GM10266 (cell line): ENCODE measurements at regions not wholly inside any gene's neighbourhood (a gene's known extent, or its start where the extent isn't known, plus 50 kb on each side); places are given as distances from the start of the nearest gene placed in this dataset.
A peak's percentile ranks its signal among the peaks of the same experiment; 100 is the strongest.

ENCODE experiments used
- DNase-seq: peaks from one replicate; pipeline ENCODE4 v3.0.0; 2012; ENCODE audit errors: extremely low spot score
- CTCF ChIP-seq: IDR thresholded peaks from 2 replicates; pipeline ENCODE4 v1.5.1; 2012; ENCODE audit warnings: mild to moderate bottlenecking, low read depth; ENCODE audit not compliant: control insufficient read depth, insufficient read depth; ENCODE audit errors: missing control alignments

- no peak for DNase-seq
- TF ChIP-seq CTCF, result no peak
These were observed 328.1 kb downstream of the HACE1 start for GRCh38 chr6:104531646-104532045.

- DNase-seq, result no peak
- peak; percentile 31 for TF ChIP-seq CTCF
These were observed 331.8 kb downstream of the HACE1 start for GRCh38 chr6:104527761-104528415.

- no peak for DNase-seq
- TF ChIP-seq CTCF, result no peak
These were observed 332.4 kb downstream of the HACE1 start for GRCh38 chr6:104527311-104527710.

- TF ChIP-seq CTCF, result no peak
- DNase-seq, result no peak
These were observed 333.3 kb downstream of the HACE1 start for GRCh38 chr6:104526376-104526775.

- DNase-seq, result peak; percentile 72
- TF ChIP-seq CTCF, result peak; percentile 93
These were observed 333.9 kb downstream of the HACE1 start for GRCh38 chr6:104525677-104526322.

GRCh38 chr6:104522533-104522932, 337.2 kb downstream of the HACE1 start:
- no peak for TF ChIP-seq CTCF
- DNase-seq, result no peak

GRCh38 chr6:104521176-104521575, 338.5 kb downstream of the HACE1 start:
- TF ChIP-seq CTCF, result no peak

More at GRCh38 chr6:104521176-104521575, 338.5 kb downstream of the HACE1 start:
- DNase-seq, result no peak
